HEK293T (cell line): ENCODE measurements at regions not wholly inside any gene's neighbourhood (a gene's known extent, or its start where the extent isn't known, plus 50 kb on each side); places are given as distances from the start of the nearest gene placed in this dataset.

Source experiments
- ARNT ChIP-seq: fragments of 450-650 bp; IDR thresholded peaks from 2 replicates; pipeline ENCODE4 v1.6.1; 2017; ENCODE audit warnings: mild to moderate bottlenecking
- BHLHE40 ChIP-seq: fragments of 450-650 bp; IDR thresholded peaks from 2 replicates; pipeline ENCODE4 v1.6.1; 2016; ENCODE audit warnings: mild to moderate bottlenecking, moderate library complexity, borderline replicate concordance
- ELF4 ChIP-seq: fragments of 450-650 bp; IDR thresholded peaks from 2 replicates; pipeline ENCODE4 v1.6.1; 2017; ENCODE audit warnings: antibody characterized with exemption
- FOXA1 ChIP-seq: fragments of 450-650 bp; IDR thresholded peaks from 2 replicates; pipeline ENCODE4 v1.6.1; 2016; ENCODE audit warnings: mild to moderate bottlenecking
- FOXK2 ChIP-seq: fragments of 450-650 bp; IDR thresholded peaks from 2 replicates; pipeline ENCODE4 v1.6.1; 2016; ENCODE audit warnings: mild to moderate bottlenecking
- LEF1 ChIP-seq: fragments of 450-650 bp; IDR thresholded peaks from 2 replicates; pipeline ENCODE4 v1.6.1; 2017; ENCODE audit warnings: mild to moderate bottlenecking, borderline replicate concordance
- SUZ12 ChIP-seq: fragments of 450-650 bp; IDR thresholded peaks from 2 replicates; pipeline ENCODE4 v1.6.1; 2016; ENCODE audit warnings: mild to moderate bottlenecking
- TARDBP ChIP-seq: fragments of 450-650 bp; IDR thresholded peaks from 2 replicates; pipeline ENCODE4 v1.6.1; 2016
- TF ChIP-seq, protein P1 (sequence below): fragments of 450-650 bp; IDR thresholded peaks from 2 replicates; pipeline ENCODE4 v1.6.1; 2016

DNA sequence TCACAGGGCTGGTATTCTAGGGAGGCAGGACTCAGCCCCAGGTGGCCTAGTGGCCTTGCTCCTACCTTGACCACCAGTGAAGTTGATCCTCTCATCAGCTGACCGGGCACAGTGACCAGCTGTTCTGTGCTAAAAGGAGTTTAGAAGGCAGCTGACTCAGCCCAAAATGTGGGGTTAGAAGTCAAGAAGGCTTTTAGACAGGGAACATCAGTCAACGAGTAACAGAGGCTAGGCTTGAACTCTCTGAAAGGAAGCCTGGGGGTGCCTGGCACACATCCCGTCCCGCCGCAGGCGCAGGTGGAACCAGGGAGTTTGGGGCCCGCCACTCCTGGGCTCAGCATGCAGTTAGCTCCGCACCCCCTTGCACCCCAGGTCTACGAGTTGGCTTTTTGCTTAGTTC is 114.9 kb upstream of the SLC45A1 start:
- TF ChIP-seq BHLHE40 (no peak), LEF1 (no peak), SUZ12 (no peak), FOXA1 (no peak), ARNT (no peak), FOXK2 (no peak), ELF4 (no peak), TARDBP (no peak)
- TF ChIP-seq, protein P1, sequence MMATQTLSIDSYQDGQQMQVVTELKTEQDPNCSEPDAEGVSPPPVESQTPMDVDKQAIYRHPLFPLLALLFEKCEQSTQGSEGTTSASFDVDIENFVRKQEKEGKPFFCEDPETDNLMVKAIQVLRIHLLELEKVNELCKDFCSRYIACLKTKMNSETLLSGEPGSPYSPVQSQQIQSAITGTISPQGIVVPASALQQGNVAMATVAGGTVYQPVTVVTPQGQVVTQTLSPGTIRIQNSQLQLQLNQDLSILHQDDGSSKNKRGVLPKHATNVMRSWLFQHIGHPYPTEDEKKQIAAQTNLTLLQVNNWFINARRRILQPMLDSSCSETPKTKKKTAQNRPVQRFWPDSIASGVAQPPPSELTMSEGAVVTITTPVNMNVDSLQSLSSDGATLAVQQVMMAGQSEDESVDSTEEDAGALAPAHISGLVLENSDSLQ: no peak
